ENCODE measurements at regions not wholly inside any gene's neighbourhood (a gene's known extent, or its start where the extent isn't known, plus 50 kb on each side); places are given as distances from the start of the nearest gene placed in this dataset.

DNA sequence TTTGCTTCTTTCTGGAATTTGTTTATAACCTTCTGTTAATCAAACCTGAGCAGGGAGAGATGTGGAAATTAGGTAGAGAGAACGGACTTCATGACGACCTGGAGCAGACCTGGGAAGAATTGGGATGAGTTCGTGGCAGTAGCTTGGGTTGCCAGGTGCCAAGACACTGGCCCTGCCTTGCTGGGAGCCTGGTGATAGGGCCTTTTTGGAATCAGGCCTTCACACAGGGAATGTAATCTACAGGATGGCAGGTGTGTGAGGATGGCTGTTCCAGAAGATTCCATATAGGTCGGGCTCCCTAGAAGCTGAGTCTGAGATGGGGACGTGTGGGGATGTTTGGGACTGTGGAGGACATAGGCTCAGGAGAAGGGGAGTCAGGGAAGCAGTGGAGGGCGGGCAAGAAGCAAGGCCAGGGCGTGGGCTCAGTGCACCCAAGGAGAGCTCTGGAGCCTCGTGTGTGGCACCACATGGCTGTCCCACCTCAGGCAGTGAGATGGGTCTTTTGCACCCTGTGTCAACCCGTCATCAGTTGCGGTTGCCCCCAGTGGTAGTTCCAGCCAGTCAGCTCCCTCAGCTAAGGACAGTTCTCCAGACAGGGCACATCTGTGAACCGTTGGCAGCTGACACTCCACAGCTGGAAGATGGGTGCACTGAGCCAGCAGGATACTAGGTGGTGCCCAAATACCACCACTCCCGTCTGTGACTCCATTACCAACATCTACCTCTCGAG lies 395.9 kb downstream of the MATN1 start:
- TF ChIP-seq POLR2A (IDR thresholded peaks at IDR 0.05): no peak
- TF ChIP-seq, protein P1, sequence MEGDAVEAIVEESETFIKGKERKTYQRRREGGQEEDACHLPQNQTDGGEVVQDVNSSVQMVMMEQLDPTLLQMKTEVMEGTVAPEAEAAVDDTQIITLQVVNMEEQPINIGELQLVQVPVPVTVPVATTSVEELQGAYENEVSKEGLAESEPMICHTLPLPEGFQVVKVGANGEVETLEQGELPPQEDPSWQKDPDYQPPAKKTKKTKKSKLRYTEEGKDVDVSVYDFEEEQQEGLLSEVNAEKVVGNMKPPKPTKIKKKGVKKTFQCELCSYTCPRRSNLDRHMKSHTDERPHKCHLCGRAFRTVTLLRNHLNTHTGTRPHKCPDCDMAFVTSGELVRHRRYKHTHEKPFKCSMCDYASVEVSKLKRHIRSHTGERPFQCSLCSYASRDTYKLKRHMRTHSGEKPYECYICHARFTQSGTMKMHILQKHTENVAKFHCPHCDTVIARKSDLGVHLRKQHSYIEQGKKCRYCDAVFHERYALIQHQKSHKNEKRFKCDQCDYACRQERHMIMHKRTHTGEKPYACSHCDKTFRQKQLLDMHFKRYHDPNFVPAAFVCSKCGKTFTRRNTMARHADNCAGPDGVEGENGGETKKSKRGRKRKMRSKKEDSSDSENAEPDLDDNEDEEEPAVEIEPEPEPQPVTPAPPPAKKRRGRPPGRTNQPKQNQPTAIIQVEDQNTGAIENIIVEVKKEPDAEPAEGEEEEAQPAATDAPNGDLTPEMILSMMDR (IDR thresholded peaks at IDR 0.05 in 8 of 11, conservative IDR thresholded peaks at IDR 0.05 in 3 of 11): no peak

Data from spleen (tissue), 7 donors.